ENCODE measurements at regions not wholly inside any gene's neighbourhood (a gene's known extent, or its start where the extent isn't known, plus 50 kb on each side); places are given as distances from the start of the nearest gene placed in this dataset.

- H3K4me3 ChIP-seq (ENCODE audit: low read length) = no peak overlapping the region
- H3K27ac Mint-ChIP-seq = no peak overlapping the region
- no peaks in the 10 kb centered on the region for H3K4me1 ChIP-seq (ENCODE audit: insufficient read depth, low read length)
- no peak overlapping the region for H3K27ac ChIP-seq (ENCODE audit: low read depth, low read length)
- no peaks in the 10 kb centered on the region for H3K36me3 ChIP-seq (ENCODE audit: insufficient read depth, low read length)
- no peak for DNase-seq
- no peaks in the 10 kb centered on the region for H3K27me3 Mint-ChIP-seq
- H3K9me3 ChIP-seq (ENCODE audit: low read length) = no peaks in the 10 kb centered on the region
- ChIA-PET POLR2A (no interaction called here), CTCF (no interaction called here)
- no peaks in the 10 kb centered on the region for H3K27me3 ChIP-seq (ENCODE audit: insufficient read depth, low read length, poor library complexity, severe bottlenecking)
- H3K4me1 Mint-ChIP-seq = no peaks in the 10 kb centered on the region
- H3K9me3 Mint-ChIP-seq = peaks cover 0 to 29% (median 8%) of the 10 kb centered on the region in 5 donors
- H3K4me3 Mint-ChIP-seq = no peak overlapping the region
- H3K36me3 Mint-ChIP-seq = no peaks in the 10 kb centered on the region
Measured at GRCh38 chr21:19031953-19032352, 628.4 kb upstream of the TMPRSS15 start.

GRCh38 chr21:19034041-19034440, 630.5 kb upstream of the TMPRSS15 start:
- no peaks in the 10 kb centered on the region for H3K36me3 ChIP-seq (ENCODE audit: insufficient read depth, low read length)
- POLR2A ChIA-PET = no interaction called here
- H3K4me1 Mint-ChIP-seq = no peaks in the 10 kb centered on the region
- peaks cover 0 to 1% (median 0%) of the 10 kb centered on the region in 3 donors for H3K36me3 Mint-ChIP-seq
- no peak overlapping the region for H3K4me3 Mint-ChIP-seq
- H3K4me3 ChIP-seq (ENCODE audit: low read length) = no peak overlapping the region
- peaks cover 2 to 23% (median 8%) of the 10 kb centered on the region in 5 donors for H3K9me3 Mint-ChIP-seq
- no peaks in the 10 kb centered on the region for H3K9me3 ChIP-seq (ENCODE audit: low read length)
- CTCF ChIA-PET = no interaction called here
- no peak overlapping the region for H3K27ac ChIP-seq (ENCODE audit: low read depth, low read length)
- H3K27ac Mint-ChIP-seq = no peak overlapping the region
- no peaks in the 10 kb centered on the region for H3K27me3 Mint-ChIP-seq
- no peaks in the 10 kb centered on the region for H3K27me3 ChIP-seq (ENCODE audit: insufficient read depth, low read length, poor library complexity, severe bottlenecking)
- H3K4me1 ChIP-seq (ENCODE audit: insufficient read depth, low read length) = no peaks in the 10 kb centered on the region
- no peak for DNase-seq

- Mint-ChIP-seq H3K27ac (no peak overlapping the region), H3K9me3 (peaks cover 2 to 26% (median 8%) of the 10 kb centered on the region in 5 donors), H3K4me1 (no peaks in the 10 kb centered on the region), H3K27me3 (no peaks in the 10 kb centered on the region), H3K36me3 (peaks cover 0 to 1% (median 0%) of the 10 kb centered on the region in 3 donors), H3K4me3 (no peak overlapping the region)
- Histone ChIP-seq H3K4me1 (ENCODE audit: insufficient read depth, low read length) (no peaks in the 10 kb centered on the region), H3K27ac (ENCODE audit: low read depth, low read length) (no peak overlapping the region), H3K27me3 (ENCODE audit: insufficient read depth, low read length, poor library complexity, severe bottlenecking) (no peaks in the 10 kb centered on the region), H3K36me3 (ENCODE audit: insufficient read depth, low read length) (no peaks in the 10 kb centered on the region), H3K4me3 (ENCODE audit: low read length) (no peak overlapping the region), H3K9me3 (ENCODE audit: low read length) (no peaks in the 10 kb centered on the region)
- POLR2A ChIA-PET = no interaction called here
- DNase-seq = no peak
- CTCF ChIA-PET = no interaction called here
Measured at GRCh38 chr21:19034560-19034959, 631.0 kb upstream of the TMPRSS15 start.

- H3K27me3 Mint-ChIP-seq = no peaks in the 10 kb centered on the region
- CTCF ChIA-PET = no interaction called here
- POLR2A ChIA-PET = no interaction called here
- no peak for DNase-seq
- Histone ChIP-seq H3K9me3 (ENCODE audit: low read length) (no peaks in the 10 kb centered on the region), H3K27ac (ENCODE audit: low read depth, low read length) (no peak overlapping the region), H3K4me3 (ENCODE audit: low read length) (no peak overlapping the region), H3K36me3 (ENCODE audit: insufficient read depth, low read length) (no peaks in the 10 kb centered on the region), H3K27me3 (ENCODE audit: insufficient read depth, low read length, poor library complexity, severe bottlenecking) (no peaks in the 10 kb centered on the region), H3K4me1 (ENCODE audit: insufficient read depth, low read length) (no peaks in the 10 kb centered on the region)
- H3K36me3 Mint-ChIP-seq = no peaks in the 10 kb centered on the region
- H3K4me1 Mint-ChIP-seq = no peaks in the 10 kb centered on the region
- H3K9me3 Mint-ChIP-seq = peaks cover 1 to 35% (median 11%) of the 10 kb centered on the region in 5 donors
- no peak overlapping the region for H3K27ac Mint-ChIP-seq
- no peak overlapping the region for H3K4me3 Mint-ChIP-seq
Measured at GRCh38 chr21:19045876-19046275, 642.3 kb upstream of the TMPRSS15 start.

GRCh38 chr21:19048098-19048672, 644.6 kb upstream of the TMPRSS15 start:
- H3K27ac ChIP-seq (ENCODE audit: low read depth, low read length) = no peak overlapping the region
- Mint-ChIP-seq H3K9me3 (peaks cover 0 to 40% (median 14%) of the 10 kb centered on the region in 5 donors), H3K36me3 (no peaks in the 10 kb centered on the region), H3K4me3 (no peak overlapping the region), H3K27me3 (no peaks in the 10 kb centered on the region), H3K27ac (no peak overlapping the region), H3K4me1 (no peaks in the 10 kb centered on the region)
- ChIA-PET CTCF (no interaction called here), POLR2A (no interaction called here)
- H3K4me1 ChIP-seq (ENCODE audit: insufficient read depth, low read length) = no peaks in the 10 kb centered on the region
- DNase-seq = no peak
- no peaks in the 10 kb centered on the region for H3K27me3 ChIP-seq (ENCODE audit: insufficient read depth, low read length, poor library complexity, severe bottlenecking)
- no peaks in the 10 kb centered on the region for H3K36me3 ChIP-seq (ENCODE audit: insufficient read depth, low read length)
- no peak overlapping the region for H3K4me3 ChIP-seq (ENCODE audit: low read length)
- no peaks in the 10 kb centered on the region for H3K9me3 ChIP-seq (ENCODE audit: low read length)

- H3K4me1 ChIP-seq (ENCODE audit: insufficient read depth, low read length) = no peaks in the 10 kb centered on the region
- Mint-ChIP-seq H3K27me3 (no peaks in the 10 kb centered on the region), H3K27ac (no peak overlapping the region), H3K4me3 (no peak overlapping the region), H3K9me3 (peaks cover 4 to 40% (median 12%) of the 10 kb centered on the region in 5 donors), H3K4me1 (no peaks in the 10 kb centered on the region), H3K36me3 (no peaks in the 10 kb centered on the region)
- no peaks in the 10 kb centered on the region for H3K36me3 ChIP-seq (ENCODE audit: insufficient read depth, low read length)
- H3K4me3 ChIP-seq (ENCODE audit: low read length) = no peak overlapping the region
- no peaks in the 10 kb centered on the region for H3K9me3 ChIP-seq (ENCODE audit: low read length)
- no peak for DNase-seq
- POLR2A ChIA-PET = no interaction called here
- no peak overlapping the region for H3K27ac ChIP-seq (ENCODE audit: low read depth, low read length)
- CTCF ChIA-PET = no interaction called here
- no peaks in the 10 kb centered on the region for H3K27me3 ChIP-seq (ENCODE audit: insufficient read depth, low read length, poor library complexity, severe bottlenecking)
Measured at GRCh38 chr21:19049567-19049966, 646.0 kb upstream of the TMPRSS15 start.

- CTCF ChIA-PET = no interaction called here
- H3K9me3 ChIP-seq (ENCODE audit: low read length) = no peaks in the 10 kb centered on the region
- POLR2A ChIA-PET = no interaction called here
- no peaks in the 10 kb centered on the region for H3K27me3 ChIP-seq (ENCODE audit: insufficient read depth, low read length, poor library complexity, severe bottlenecking)
- H3K4me3 ChIP-seq (ENCODE audit: low read length) = no peak overlapping the region
- Mint-ChIP-seq H3K36me3 (no peaks in the 10 kb centered on the region), H3K4me1 (no peaks in the 10 kb centered on the region), H3K9me3 (peaks cover 0 to 6% (median 2%) of the 10 kb centered on the region in 5 donors), H3K27ac (no peak overlapping the region), H3K4me3 (no peak overlapping the region), H3K27me3 (no peaks in the 10 kb centered on the region)
- DNase-seq = no peak
- no peaks in the 10 kb centered on the region for H3K4me1 ChIP-seq (ENCODE audit: insufficient read depth, low read length)
- no peak overlapping the region for H3K27ac ChIP-seq (ENCODE audit: low read depth, low read length)
- no peaks in the 10 kb centered on the region for H3K36me3 ChIP-seq (ENCODE audit: insufficient read depth, low read length)
Measured at GRCh38 chr21:19065164-19065563, 661.6 kb upstream of the TMPRSS15 start.

DNA sequence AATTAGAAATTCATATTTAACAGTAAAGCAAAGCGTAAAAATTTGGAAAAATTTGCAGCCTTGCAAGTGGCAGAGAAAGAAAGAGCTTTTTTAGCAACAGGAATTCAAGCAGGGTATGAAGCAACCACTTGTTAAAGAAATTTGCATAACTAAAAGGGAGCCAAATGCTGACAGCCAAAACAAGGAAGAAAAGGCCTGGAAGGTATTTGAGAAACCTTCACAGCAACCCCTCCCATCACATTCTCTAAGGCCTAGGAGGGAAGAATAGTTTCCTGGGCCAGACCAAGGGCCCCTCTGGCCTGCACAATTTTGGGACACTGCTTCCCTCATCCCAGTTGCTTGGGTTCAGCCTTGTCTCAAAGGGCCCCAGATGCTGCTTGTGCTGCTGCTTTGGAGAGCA, 672.4 kb upstream of the TMPRSS15 start:
- Histone ChIP-seq H3K36me3 (ENCODE audit: insufficient read depth, low read length) (no peaks in the 10 kb centered on the region), H3K27me3 (ENCODE audit: insufficient read depth, low read length, poor library complexity, severe bottlenecking) (no peaks in the 10 kb centered on the region), H3K4me3 (ENCODE audit: low read length) (no peak overlapping the region), H3K27ac (ENCODE audit: low read depth, low read length) (no peak overlapping the region), H3K4me1 (ENCODE audit: insufficient read depth, low read length) (no peaks in the 10 kb centered on the region), H3K9me3 (ENCODE audit: low read length) (peaks cover 6% of the 10 kb centered on the region)
- H3K27ac Mint-ChIP-seq = no peak overlapping the region
- POLR2A ChIA-PET = no interaction called here
- H3K36me3 Mint-ChIP-seq = no peaks in the 10 kb centered on the region
- CTCF ChIA-PET = no interaction called here
- no peak for DNase-seq
- H3K4me1 Mint-ChIP-seq = no peaks in the 10 kb centered on the region
- H3K27me3 Mint-ChIP-seq = no peaks in the 10 kb centered on the region
- peaks cover 8 to 28% (median 14%) of the 10 kb centered on the region in 5 donors for H3K9me3 Mint-ChIP-seq
- H3K4me3 Mint-ChIP-seq = no peak overlapping the region

DNA sequence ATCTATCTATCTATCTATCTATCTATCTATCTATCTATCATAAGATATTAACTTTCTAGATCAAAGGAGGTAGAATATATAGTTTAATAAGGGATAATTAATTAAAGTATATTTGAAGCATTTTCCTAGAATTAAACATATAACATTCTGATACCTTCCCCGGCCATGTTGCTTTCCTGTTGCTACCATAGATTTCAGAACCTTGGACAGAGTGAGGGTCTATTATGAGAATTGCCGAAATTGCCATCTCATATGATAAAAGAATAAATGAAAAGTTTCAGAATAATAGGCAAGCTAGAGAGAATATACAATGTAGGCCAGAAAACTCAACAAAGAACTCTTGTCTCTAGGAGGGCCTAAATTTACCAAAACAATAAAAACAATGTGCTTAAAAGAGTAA, 706.1 kb upstream of the TMPRSS15 start:
- ChIA-PET POLR2A (no interaction called here), CTCF (no interaction called here)
- Histone ChIP-seq H3K4me1 (ENCODE audit: insufficient read depth, low read length) (no peaks in the 10 kb centered on the region), H3K27me3 (ENCODE audit: insufficient read depth, low read length, poor library complexity, severe bottlenecking) (no peaks in the 10 kb centered on the region), H3K9me3 (ENCODE audit: low read length) (no peaks in the 10 kb centered on the region), H3K36me3 (ENCODE audit: insufficient read depth, low read length) (no peaks in the 10 kb centered on the region), H3K27ac (ENCODE audit: low read depth, low read length) (no peak overlapping the region), H3K4me3 (ENCODE audit: low read length) (no peak overlapping the region)
- Mint-ChIP-seq H3K9me3 (peaks cover 0 to 34% (median 7%) of the 10 kb centered on the region in 5 donors), H3K27me3 (no peaks in the 10 kb centered on the region), H3K36me3 (no peaks in the 10 kb centered on the region), H3K27ac (no peak overlapping the region), H3K4me3 (no peak overlapping the region), H3K4me1 (no peaks in the 10 kb centered on the region)
- no peak for DNase-seq
